GM21381 (cell line): ENCODE measurements at regions not wholly inside any gene's neighbourhood (a gene's known extent, or its start where the extent isn't known, plus 50 kb on each side); places are given as distances from the start of the nearest gene placed in this dataset.
"Not testable (repeated sequence)": the region's sequence is repeated elsewhere in the genome, so short reads cannot be mapped to it uniquely, and the experiment has no call there.

Source experiments
- ATAC-seq: cut with Tn5 transposase; IDR thresholded peaks from one replicate; pipeline ENCODE4 v1.9.1; 2021; ENCODE audit warnings: mild to moderate bottlenecking, moderate library complexity; ENCODE audit not compliant: unreplicated experiment

DNA sequence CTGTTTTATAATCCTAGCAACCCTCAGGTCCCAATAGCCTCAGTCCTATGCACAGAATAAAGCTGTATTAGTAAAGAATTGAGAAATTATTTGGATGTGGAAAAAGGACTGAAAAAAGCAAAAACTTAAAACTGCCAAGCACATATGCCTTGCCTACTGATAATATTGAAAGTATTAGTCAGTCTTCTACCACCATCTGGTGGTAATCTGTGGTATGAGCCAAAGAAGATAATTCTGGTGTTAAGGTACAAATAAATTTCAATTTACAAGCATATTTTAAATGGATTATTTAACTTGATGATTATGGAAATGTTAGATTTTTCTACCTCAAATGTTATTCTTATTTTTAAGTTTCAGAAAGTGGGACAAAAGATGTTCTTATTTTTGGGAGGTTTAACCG is 460.3 kb upstream of the KLHL1 start:
- peak; percentile 71 for ATAC-seq

DNA sequence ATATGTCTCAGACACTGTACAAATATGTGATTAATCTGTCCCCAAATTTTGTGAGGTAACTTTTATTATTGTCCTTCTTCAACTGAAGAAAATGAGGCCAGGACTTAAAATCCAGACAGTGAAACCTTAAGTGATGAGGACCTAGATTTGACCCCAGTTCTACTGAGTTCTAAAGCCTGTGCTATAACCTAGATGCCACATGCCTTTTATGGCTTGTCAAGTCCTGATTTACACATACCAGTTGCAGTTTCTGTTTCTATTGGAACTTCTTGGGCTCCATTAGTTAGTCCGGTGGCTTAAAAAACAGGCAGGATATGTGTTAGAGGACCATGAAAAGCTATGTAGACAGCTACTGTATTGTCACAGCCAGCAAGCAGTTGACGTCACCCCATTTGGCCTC is 436.5 kb upstream of the KLHL1 start:
- ATAC-seq: no peak

GRCh38 chr13:70541451-70541850 is 433.2 kb upstream of the KLHL1 start:
- no peak for ATAC-seq

DNA sequence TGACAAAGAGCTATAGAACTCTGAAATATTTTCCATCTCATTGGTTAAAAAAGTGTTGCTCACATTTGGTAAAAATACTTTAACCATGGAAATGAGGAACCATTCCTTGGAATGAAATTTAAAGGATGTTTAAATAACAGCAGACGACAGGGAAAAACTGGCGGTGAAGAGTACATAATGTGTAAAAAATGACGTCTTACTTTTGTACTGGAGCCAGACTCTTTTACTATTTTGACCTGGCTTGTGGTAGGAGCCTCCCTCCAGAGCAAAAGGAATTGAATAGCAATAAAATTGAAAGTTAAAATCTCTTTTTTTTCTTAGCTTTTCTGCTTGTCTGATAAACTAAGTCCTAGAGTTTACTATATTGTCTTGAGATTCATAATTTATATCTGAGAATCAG is 426.2 kb upstream of the KLHL1 start:
- no peak for ATAC-seq

GRCh38 chr13:70529652-70530051 is 421.4 kb upstream of the KLHL1 start:
- no peak for ATAC-seq

DNA sequence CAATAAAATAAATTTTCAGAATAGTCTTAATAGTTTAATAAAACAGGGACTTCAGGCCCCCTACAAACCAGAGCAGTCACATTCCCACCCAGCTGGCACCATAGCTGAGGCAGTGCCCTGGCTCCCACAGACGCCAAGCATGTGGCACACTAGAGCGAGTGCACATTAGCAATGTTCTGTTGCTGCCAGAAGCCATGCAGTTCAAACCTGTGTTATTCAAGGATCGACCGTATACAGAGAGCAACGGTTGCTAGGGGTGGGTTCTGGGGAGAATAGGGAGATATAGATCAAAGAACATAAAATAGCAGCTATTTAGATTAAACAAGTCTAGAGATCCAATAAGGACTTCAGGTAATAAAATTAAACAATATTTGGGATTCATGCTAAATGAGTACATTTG is 419.3 kb upstream of the KLHL1 start:
- no peak for ATAC-seq

GRCh38 chr13:70523622-70524021 is 415.4 kb upstream of the KLHL1 start:
- ATAC-seq: no peak

DNA sequence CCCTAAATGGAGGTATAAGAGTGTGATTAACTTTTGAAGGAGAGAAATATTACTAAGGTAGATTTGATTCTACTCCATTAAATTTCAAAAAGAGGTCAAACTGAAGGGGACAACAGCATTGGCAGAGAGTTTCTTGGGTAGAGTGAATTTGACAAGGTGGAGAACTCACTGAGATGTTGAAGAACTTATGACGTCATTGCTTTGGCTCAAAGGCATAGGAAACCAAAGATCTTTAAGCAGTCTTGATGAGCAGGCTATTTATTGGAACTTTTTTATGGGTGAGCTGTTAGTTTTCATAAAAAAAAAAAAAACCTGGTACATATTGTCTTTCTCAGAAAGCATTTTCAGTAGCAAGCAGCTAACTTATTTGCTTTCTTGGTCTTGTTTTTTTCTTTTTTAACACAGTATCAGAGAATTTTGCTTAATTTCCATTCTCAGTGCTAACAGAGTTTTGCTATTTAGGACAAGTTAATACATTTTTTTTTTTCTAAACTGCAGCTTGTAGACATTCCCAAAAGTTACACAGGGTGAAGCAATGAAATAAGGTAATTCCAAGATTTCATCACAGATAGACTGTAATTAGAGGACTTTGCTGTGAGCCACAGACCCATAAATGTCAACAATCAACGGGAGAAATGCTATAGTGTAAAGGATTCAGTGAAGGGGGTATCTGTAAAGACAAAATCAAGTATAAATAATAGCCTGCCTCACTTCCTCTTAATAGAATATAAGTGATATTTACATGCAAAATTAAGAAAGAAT is 412.2 kb upstream of the KLHL1 start:
- ATAC-seq: no peak

DNA sequence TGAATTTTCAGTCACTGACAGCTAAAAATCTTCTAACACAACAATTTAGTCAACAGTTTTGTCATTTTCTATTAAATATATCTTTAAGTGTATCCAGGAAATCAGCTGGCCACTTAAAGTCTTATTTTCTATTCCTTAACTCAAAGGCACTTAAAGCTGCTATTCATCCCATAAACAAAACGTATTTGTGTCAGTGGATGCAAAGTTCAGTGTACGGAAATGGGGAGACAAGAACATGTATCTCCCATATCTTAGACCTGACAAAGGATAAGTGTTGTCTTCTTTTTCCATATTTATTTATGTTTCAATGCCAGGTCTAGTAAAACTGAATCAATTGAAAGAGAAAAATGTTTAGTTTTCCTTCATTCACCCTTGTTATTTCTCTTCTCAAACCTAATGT is 409.8 kb upstream of the KLHL1 start:
- no peak for ATAC-seq

GRCh38 chr13:70516226-70516625 is 408.0 kb upstream of the KLHL1 start:
- ATAC-seq: no peak

DNA sequence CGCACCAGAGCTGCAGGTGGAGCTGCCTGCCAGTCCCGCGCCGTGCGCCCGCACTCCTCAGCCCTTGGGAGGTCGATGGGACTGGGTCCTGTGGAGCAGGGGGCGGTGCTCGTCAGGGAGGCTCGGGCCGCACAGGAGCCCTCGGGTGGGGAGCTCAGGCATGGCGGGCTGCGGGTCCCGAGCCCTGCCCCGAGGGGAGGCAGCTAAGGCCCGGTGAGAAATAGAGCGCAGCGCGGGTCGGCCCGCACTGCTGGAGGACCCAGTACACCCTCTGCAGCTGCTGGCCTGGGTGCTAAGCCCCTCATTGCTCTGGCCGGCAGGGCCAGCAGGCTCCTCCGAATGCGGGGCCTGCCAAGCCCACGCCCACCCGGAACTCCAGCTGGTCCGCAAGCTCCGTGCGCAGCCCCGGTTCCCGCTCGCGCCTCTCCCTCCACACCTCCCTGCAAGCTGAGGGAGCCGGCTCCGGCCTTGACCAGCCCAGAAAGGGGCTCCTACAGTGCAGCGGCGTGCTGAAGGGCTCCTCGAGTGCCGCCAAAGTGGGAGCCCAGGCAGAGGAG is 403.7 kb upstream of the KLHL1 start:
- not testable (repeated sequence) for ATAC-seq

GRCh38 chr13:70505809-70506208 is 397.6 kb upstream of the KLHL1 start:
- no peak for ATAC-seq

DNA sequence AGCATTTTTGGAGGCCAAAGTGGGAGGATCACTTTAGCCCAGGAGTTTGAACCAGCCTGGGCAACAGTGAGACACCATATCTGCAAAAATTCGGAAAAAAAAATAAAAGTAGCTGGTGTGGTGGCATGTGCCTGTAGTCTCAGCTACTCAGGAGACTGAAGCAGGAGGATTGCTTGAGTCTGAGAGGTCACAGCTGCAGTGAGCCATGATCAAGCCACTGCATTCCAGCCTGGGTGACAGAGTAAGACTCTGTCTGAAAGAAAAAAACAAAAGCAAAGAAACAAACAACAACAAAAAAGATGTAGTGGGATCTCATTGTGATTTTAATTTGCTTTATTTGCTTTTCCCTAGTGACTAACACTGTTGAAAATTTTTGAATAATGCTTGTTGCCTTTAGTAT is 394.7 kb upstream of the KLHL1 start:
- no peak for ATAC-seq

DNA sequence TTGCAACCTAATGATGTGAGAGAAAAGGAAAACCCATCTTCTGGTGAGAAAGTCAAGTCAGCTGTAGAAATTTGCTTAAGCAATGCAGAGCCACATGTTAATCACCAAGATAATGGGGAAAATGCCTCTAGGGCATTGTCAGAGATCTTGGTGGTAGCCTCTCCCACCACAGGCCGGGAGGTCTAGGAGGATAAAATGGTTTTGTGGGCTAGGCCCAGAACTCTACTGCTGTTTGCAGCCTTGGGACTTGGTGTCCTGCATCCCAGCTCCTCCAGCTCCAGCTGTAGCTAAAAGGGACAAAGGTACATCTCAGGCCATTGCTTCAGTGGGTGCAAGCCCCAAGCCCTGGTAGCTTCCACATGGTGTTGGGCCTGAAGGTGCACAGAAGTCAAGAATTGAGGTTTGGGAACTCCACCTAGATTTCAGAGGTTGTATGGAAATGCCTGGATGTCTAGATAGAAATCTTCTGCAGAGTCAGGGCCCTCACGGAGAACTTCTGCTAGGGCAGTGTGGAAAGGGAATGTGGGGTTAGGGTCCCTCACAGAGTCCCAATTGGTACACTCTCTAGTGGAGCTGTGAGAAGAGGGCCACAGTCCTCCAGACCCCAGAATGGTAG is 382.2 kb upstream of the KLHL1 start:
- no peak for ATAC-seq

- ATAC-seq: no peak
Measured at GRCh38 chr13:70484931-70485330, 376.7 kb upstream of the KLHL1 start.

- ATAC-seq: no peak
Measured at GRCh38 chr13:70483599-70484276, 375.5 kb upstream of the KLHL1 start.

- no peak for ATAC-seq
Measured at GRCh38 chr13:70473907-70474306, 365.7 kb upstream of the KLHL1 start.

DNA sequence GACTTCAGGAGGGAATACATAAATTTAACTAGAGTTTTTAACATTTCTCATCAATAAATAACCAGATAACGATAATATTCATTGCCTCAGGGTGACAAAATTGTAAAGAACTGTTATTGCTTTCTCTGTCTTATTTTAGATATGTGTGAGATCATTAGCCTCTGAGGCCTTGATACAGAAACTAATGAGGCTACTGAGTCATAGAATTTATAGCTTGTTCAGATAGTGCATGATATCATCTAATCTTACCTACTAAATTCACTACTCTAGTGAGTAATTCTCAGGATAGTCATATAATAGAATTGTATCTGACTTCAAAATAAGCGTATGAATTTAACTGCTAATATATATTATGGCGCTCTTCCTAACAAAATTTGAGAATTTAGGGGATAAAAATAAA is 360.8 kb upstream of the KLHL1 start:
- no peak for ATAC-seq

DNA sequence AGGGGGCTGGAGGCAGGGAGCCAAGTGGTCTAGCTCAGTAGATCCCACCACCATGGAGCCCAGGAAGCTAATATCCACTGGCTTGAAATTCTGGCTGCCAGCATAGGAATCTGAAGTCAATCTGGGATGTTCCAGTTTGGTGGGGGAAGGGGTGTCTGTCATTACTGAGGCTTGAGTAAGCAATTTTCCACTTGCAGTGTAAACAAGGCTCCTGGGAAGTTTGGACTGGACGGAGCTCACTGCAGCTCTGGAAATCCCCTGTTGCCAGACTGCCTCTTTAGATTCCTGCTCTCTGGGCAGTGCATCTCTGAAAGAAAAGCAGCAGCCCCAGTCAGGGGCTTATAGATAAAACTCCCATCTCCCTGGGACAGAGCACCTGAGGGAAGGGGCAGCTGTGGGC is 349.2 kb upstream of the KLHL1 start:
- ATAC-seq: no peak

DNA sequence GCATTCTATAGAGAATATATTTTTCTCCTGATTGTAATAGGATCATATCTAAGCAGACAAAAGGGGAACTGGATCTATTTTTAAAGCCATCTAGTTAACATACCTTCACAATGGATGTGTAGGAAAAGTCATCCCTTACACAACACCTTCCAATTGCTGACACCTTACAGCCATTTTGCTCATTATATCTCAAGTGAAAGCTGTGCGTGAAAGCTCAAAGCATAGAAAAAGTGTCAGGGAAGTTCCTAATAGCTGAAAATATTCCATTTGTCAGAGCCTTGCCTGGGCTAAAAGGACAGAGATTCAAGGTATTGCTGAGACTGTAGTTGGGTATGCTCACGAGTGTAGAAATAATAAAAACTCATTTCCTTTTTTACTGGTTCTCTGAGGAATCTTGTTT is 340.6 kb upstream of the KLHL1 start:
- ATAC-seq: no peak

DNA sequence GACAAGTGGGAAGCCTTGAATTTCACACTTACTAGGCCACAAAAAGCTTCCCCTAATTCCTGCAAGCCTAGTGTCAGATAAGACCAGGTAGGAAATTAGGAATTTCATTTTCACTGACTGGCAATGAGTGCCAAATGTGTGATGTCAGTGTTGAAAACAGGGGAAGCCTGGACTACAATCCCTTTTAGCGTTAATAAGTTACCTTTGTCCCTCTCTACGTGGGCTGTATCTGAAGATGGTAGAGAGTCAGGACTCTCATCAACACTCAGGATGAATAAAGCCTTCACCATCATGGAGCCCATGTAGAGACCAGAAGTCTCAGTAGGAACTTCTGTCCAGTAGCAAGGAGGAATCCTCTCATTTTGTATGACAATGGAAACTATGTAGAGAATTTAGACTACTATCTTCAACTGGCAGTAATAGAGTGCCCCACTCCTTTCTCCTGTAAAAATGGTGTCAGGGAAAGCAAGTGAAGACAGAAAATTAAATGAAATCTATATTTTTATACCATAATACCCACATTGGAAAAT is 324.1 kb upstream of the KLHL1 start:
- ATAC-seq: no peak

- ATAC-seq: no peak
Measured at GRCh38 chr13:70430256-70430655, 322.0 kb upstream of the KLHL1 start.
